ENCODE measurements at regions not wholly inside any gene's neighbourhood (a gene's known extent, or its start where the extent isn't known, plus 50 kb on each side); places are given as distances from the start of the nearest gene placed in this dataset.

GRCh38 chr21:15558884-15559283, 170.9 kb upstream of the USP25 start:
- TF ChIP-seq PAX5 (IDR thresholded peaks at IDR 0.05; ENCODE audit: insufficient read depth, low read length, severe bottlenecking), result no peak
- TF ChIP-seq POLR2AphosphoS5 (IDR thresholded peaks at IDR 0.05; ENCODE audit: low read depth, low read length), result no peak
- TF ChIP-seq POLR2A (IDR thresholded peaks at IDR 0.05; ENCODE audit: low read depth, low read length), result no peak
